NCI-H1092 (cell line): ENCODE measurements at regions not wholly inside any gene's neighbourhood (a gene's known extent, or its start where the extent isn't known, plus 50 kb on each side); places are given as distances from the start of the nearest gene placed in this dataset.
"Not testable (repeated sequence)": the region's sequence is repeated elsewhere in the genome, so short reads cannot be mapped to it uniquely, and the experiment has no call there.

Source experiments
- DNase-seq: peaks from one replicate; lab custom pipeline; 2025; lab: John Stamatoyannopoulos, UW

- no peak for DNase-seq
Observed at GRCh38 chr5:110812639-110813038, 73.8 kb downstream of the SLC25A46 start.

- DNase-seq, result no peak
Observed at GRCh38 chr5:110815916-110816605, 77.3 kb downstream of the SLC25A46 start.

- DNase-seq, result no peak
Observed at GRCh38 chr5:110817459-110817858, 78.7 kb downstream of the SLC25A46 start.

GRCh38 chr5:110823571-110823970 is 84.8 kb downstream of the SLC25A46 start:
- DNase-seq, result no peak

- DNase-seq, result no peak
Observed at GRCh38 chr5:110824936-110825441, 86.2 kb downstream of the SLC25A46 start.

- DNase-seq, result no peak
Observed at GRCh38 chr5:110832683-110833082, 93.9 kb downstream of the SLC25A46 start.

- DNase-seq, result not testable (repeated sequence)
Observed at GRCh38 chr5:110834933-110835332, 96.1 kb downstream of the SLC25A46 start.

GRCh38 chr5:110836851-110837250 is 98.0 kb downstream of the SLC25A46 start:
- no peak for DNase-seq

GRCh38 chr5:110838357-110838756 is 99.5 kb downstream of the SLC25A46 start:
- DNase-seq, result not testable (repeated sequence)

- DNase-seq, result no peak
Observed at GRCh38 chr5:110838961-110839360, 100.2 kb downstream of the SLC25A46 start.

- no peak for DNase-seq
Observed at GRCh38 chr5:110840347-110840960, 101.6 kb downstream of the SLC25A46 start.

- no peak for DNase-seq
Observed at GRCh38 chr5:110841137-110841536, 102.3 kb downstream of the SLC25A46 start.

- no peak for DNase-seq
Observed at GRCh38 chr5:110842948-110843347, 104.1 kb downstream of the SLC25A46 start.

- no peak for DNase-seq
Observed at GRCh38 chr5:110844251-110844650, 105.4 kb downstream of the SLC25A46 start.

GRCh38 chr5:110846398-110847001 is 107.7 kb downstream of the SLC25A46 start:
- no peak for DNase-seq

GRCh38 chr5:110851357-110851756 is 112.5 kb downstream of the SLC25A46 start:
- DNase-seq, result no peak

- no peak for DNase-seq
Observed at GRCh38 chr5:110852053-110852452, 113.2 kb downstream of the SLC25A46 start.

GRCh38 chr5:110852541-110852940 is 113.7 kb downstream of the SLC25A46 start:
- DNase-seq, result no peak

GRCh38 chr5:110853267-110853666 is 114.5 kb downstream of the SLC25A46 start:
- DNase-seq, result no peak

GRCh38 chr5:110854200-110854599 is 115.4 kb downstream of the SLC25A46 start:
- DNase-seq, result no peak

GRCh38 chr5:110855961-110856360 is 117.2 kb downstream of the SLC25A46 start:
- no peak for DNase-seq

GRCh38 chr5:110865400-110866094 is 126.7 kb downstream of the SLC25A46 start:
- no peak for DNase-seq

- DNase-seq, result no peak
Observed at GRCh38 chr5:110869927-110870326, 131.1 kb downstream of the SLC25A46 start.
